Parathyroid adenoma (tissue), 2 donors: ENCODE measurements at regions not wholly inside any gene's neighbourhood (a gene's known extent, or its start where the extent isn't known, plus 50 kb on each side); places are given as distances from the start of the nearest gene placed in this dataset.
"Not testable (repeated sequence)": the region's sequence is repeated elsewhere in the genome, so short reads cannot be mapped to it uniquely, and the experiment has no call there.

Source experiments
- H2AFZ ChIP-seq: fragments of 300-600 bp; sonication (generic); one replicate; pipeline ENCODE4 v1.7.0; 2017; ENCODE audit warnings: antibody characterized with exemption, mild to moderate bottlenecking
- H3K27ac ChIP-seq: fragments of 300-600 bp; sonication (generic); one replicate; pipeline ENCODE4 v1.7.0; 2017
- H3K27me3 ChIP-seq: fragments of 300-600 bp; sonication (generic); one replicate; pipeline ENCODE4 v1.7.0; 2017; ENCODE audit warnings: low read length; ENCODE audit not compliant: control insufficient read depth, insufficient read depth
- H3K36me3 ChIP-seq: fragments of 300-600 bp; sonication (generic); one replicate; pipeline ENCODE4 v1.7.0; 2017; ENCODE audit warnings: low read length; ENCODE audit not compliant: control insufficient read depth, insufficient read depth
- H3K4me1 ChIP-seq: fragments of 300-600 bp; sonication (generic); one replicate; pipeline ENCODE4 v1.7.0; 2017; ENCODE audit warnings: control low read depth
- H3K4me2 ChIP-seq: fragments of 300-600 bp; sonication (generic); one replicate; pipeline ENCODE4 v1.7.0; 2017; ENCODE audit warnings: low read length
- H3K4me3 ChIP-seq: fragments of 300-600 bp; sonication (generic); one replicate; pipeline ENCODE4 v1.7.0; 2017; ENCODE audit warnings: low read depth, low read length
- H3K79me2 ChIP-seq: fragments of 300-600 bp; sonication (generic); one replicate; pipeline ENCODE4 v1.7.0; 2017; ENCODE audit warnings: control low read depth
- H3K9ac ChIP-seq: fragments of 300-600 bp; sonication (generic); one replicate; pipeline ENCODE4 v1.7.0; 2017; ENCODE audit warnings: mild to moderate bottlenecking
- H3K9me3 ChIP-seq: fragments of 300-600 bp; sonication (generic); one replicate; pipeline ENCODE4 v1.7.0; 2017; ENCODE audit warnings: low read length; ENCODE audit not compliant: control insufficient read depth
- CTCF ChIP-seq: fragments of 300-600 bp; sonication (generic); IDR thresholded peaks from one replicate; pipeline ENCODE4 v1.7.0; 2017; ENCODE audit warnings: antibody characterized with exemption, mild to moderate bottlenecking
- donor health status: primary hyperparathyroidism.

GRCh38 chr17:34038786-34039185 is 216.3 kb upstream of the CCL2 start:
- H3K79me2 ChIP-seq, H2AFZ ChIP-seq, H3K4me2 ChIP-seq, H3K27me3 ChIP-seq, H3K36me3 ChIP-seq, H3K4me1 ChIP-seq, H3K9me3 ChIP-seq, H3K4me3 ChIP-seq, H3K9ac ChIP-seq, H3K27ac ChIP-seq: not testable (repeated sequence)

- not testable (repeated sequence) for H3K9me3 ChIP-seq, H3K4me1 ChIP-seq, H3K36me3 ChIP-seq, H3K4me3 ChIP-seq, H3K27ac ChIP-seq, H3K9ac ChIP-seq, H3K79me2 ChIP-seq, H3K4me2 ChIP-seq, H3K27me3 ChIP-seq, H2AFZ ChIP-seq
Measured at GRCh38 chr17:34039213-34039612, 215.9 kb upstream of the CCL2 start.

GRCh38 chr17:34039759-34040555 is 215.1 kb upstream of the CCL2 start:
- not testable (repeated sequence) for H3K4me2 ChIP-seq, H3K36me3 ChIP-seq, H3K79me2 ChIP-seq, H3K27ac ChIP-seq, H3K4me3 ChIP-seq, H3K9me3 ChIP-seq, H2AFZ ChIP-seq, H3K27me3 ChIP-seq, H3K4me1 ChIP-seq, H3K9ac ChIP-seq

GRCh38 chr17:34045990-34046389 is 209.1 kb upstream of the CCL2 start:
- TF ChIP-seq CTCF = no peak
- no peaks in the 10 kb centered on the region for H3K4me1 ChIP-seq

GRCh38 chr17:34051046-34051445 is 204.0 kb upstream of the CCL2 start:
- no peak for TF ChIP-seq CTCF
- Histone ChIP-seq H3K4me3 (no peak overlapping the region), H3K4me2 (no peak overlapping the region), H3K4me1 (no peaks in the 10 kb centered on the region), H3K27me3 (no peaks in the 10 kb centered on the region), H3K27ac (no peak overlapping the region), H3K9ac (no peak overlapping the region), H2AFZ (no peak overlapping the region), H3K36me3 (no peaks in the 10 kb centered on the region), H3K79me2 (no peaks in the 10 kb centered on the region), H3K9me3 (no peaks in the 10 kb centered on the region)

More at GRCh38 chr17:34045990-34046389, 209.1 kb upstream of the CCL2 start:
- H3K9ac ChIP-seq = no peak overlapping the region
- no peak overlapping the region for H3K27ac ChIP-seq
- H3K79me2 ChIP-seq = no peaks in the 10 kb centered on the region
- no peaks in the 10 kb centered on the region for H3K9me3 ChIP-seq
- H3K4me3 ChIP-seq = no peak overlapping the region
- no peak overlapping the region for H3K4me2 ChIP-seq
- H3K36me3 ChIP-seq = no peaks in the 10 kb centered on the region
- H2AFZ ChIP-seq = no peak overlapping the region
- no peaks in the 10 kb centered on the region for H3K27me3 ChIP-seq

- Histone ChIP-seq H3K9me3 (no peaks in the 10 kb centered on the region), H2AFZ (no peak overlapping the region), H3K27ac (no peak overlapping the region), H3K4me3 (no peak overlapping the region), H3K9ac (no peak overlapping the region), H3K4me1 (no peaks in the 10 kb centered on the region), H3K36me3 (no peaks in the 10 kb centered on the region), H3K79me2 (no peaks in the 10 kb centered on the region), H3K4me2 (no peak overlapping the region), H3K27me3 (no peaks in the 10 kb centered on the region)
- TF ChIP-seq CTCF = no peak
Measured at GRCh38 chr17:34054495-34054894, 200.6 kb upstream of the CCL2 start.
